IMR-90 (cell line): ENCODE measurements at regions not wholly inside any gene's neighbourhood (a gene's known extent, or its start where the extent isn't known, plus 50 kb on each side); places are given as distances from the start of the nearest gene placed in this dataset.

Experiments used
- ATAC-seq: fragments of 200-7000 bp; cut with Tn5 transposase; 2 replicates; pipeline ENCODE4 v1.9.1; 2020; ENCODE audit warnings: low read depth, mild to moderate bottlenecking, moderate library complexity
- BruUV-seq: library from RNA; stranded (reverse); fragments of 400-500 nt; replicated peaks from 2 replicates; lab custom pipeline; 2021; lab: Mats Ljungman, UMichigan
- CTCF ChIA-PET: fragments of 300-600 bp; formaldehyde crosslinking; extraction: SDS; loops from one replicate; lab custom pipeline; 2021; ENCODE audit warnings: antibody characterized with exemption; lab: Yijun Ruan, JAX
- POLR2A ChIA-PET: fragments of 300-600 bp; sonication (Branson Sonifier 250); formaldehyde crosslinking; loops from one replicate; lab custom pipeline; 2022; ENCODE audit warnings: antibody characterized with exemption; ENCODE audit not compliant: unreplicated experiment; lab: Charles Lee
- DNase-seq: peaks from one replicate; pipeline ENCODE4 v3.0.0; 2013
- H2AFZ ChIP-seq: replicated peaks from 2 replicates; pipeline ENCODE3; 2013; ENCODE audit warnings: low read length, mild to moderate bottlenecking; ENCODE audit not compliant: poor library complexity
- H2AK5ac ChIP-seq: 2 replicates; pipeline ENCODE4 v1.6.1; 2013; ENCODE audit warnings: low read depth, low read length, inconsistent platforms
- H2AK9ac ChIP-seq: replicated peaks from 2 replicates; pipeline ENCODE3; 2013; ENCODE audit warnings: mild to moderate bottlenecking, low read depth, low read length, moderate library complexity; ENCODE audit not compliant: poor library complexity
- H2BK120ac ChIP-seq: 2 replicates; pipeline ENCODE4 v1.6.1; 2013; ENCODE audit warnings: low read depth, low read length, inconsistent platforms
- H2BK15ac ChIP-seq: 3 replicates; pipeline ENCODE4 v1.6.1; 2013; ENCODE audit warnings: low read depth, low read length, inconsistent platforms
- H2BK20ac ChIP-seq: 2 replicates; pipeline ENCODE4 v1.6.1; 2013; ENCODE audit warnings: low read depth, mild to moderate bottlenecking, inconsistent platforms, low read length, moderate library complexity
- H2BK5ac ChIP-seq: 2 replicates; pipeline ENCODE4 v1.6.1; 2013; ENCODE audit warnings: mild to moderate bottlenecking, low read depth, low read length, inconsistent platforms; ENCODE audit not compliant: poor library complexity, severe bottlenecking
- H3K14ac ChIP-seq: replicated peaks from 2 replicates; pipeline ENCODE4 v1.6.1; 2013; ENCODE audit warnings: low read depth, low read length, inconsistent platforms
- H3K18ac ChIP-seq: 2 replicates; pipeline ENCODE4 v1.6.1; 2013; ENCODE audit warnings: low read depth, low read length, control low read depth
- H3K23ac ChIP-seq: 2 replicates; pipeline ENCODE4 v1.6.1; 2013; ENCODE audit warnings: low read depth, low read length, inconsistent platforms
- H3K27ac ChIP-seq: 2 replicates; pipeline ENCODE4 v1.5.1; 2013; ENCODE audit warnings: mild to moderate bottlenecking, control low read depth, low read length; ENCODE audit not compliant: insufficient read depth
- H3K27me3 ChIP-seq: 2 replicates; pipeline ENCODE4 v1.6.1; 2013; ENCODE audit warnings: low read length; ENCODE audit not compliant: control insufficient read depth, insufficient read depth
- H3K36me3 ChIP-seq: 2 replicates; pipeline ENCODE4 v1.6.1; 2013; ENCODE audit warnings: low read length, mixed read lengths; ENCODE audit not compliant: control insufficient read depth, insufficient read depth
- H3K4ac ChIP-seq: 2 replicates; pipeline ENCODE4 v1.6.1; 2013; ENCODE audit warnings: low read depth, low read length, inconsistent platforms
- H3K4me1 ChIP-seq: 2 replicates; pipeline ENCODE4 v1.6.1; 2013; ENCODE audit warnings: low read length, mixed read lengths; ENCODE audit not compliant: control insufficient read depth, insufficient read depth
- H3K4me2 ChIP-seq: 2 replicates; pipeline ENCODE4 v1.6.1; 2013; ENCODE audit warnings: low read depth, mild to moderate bottlenecking, control low read depth, low read length, moderate library complexity
- H3K4me3 ChIP-seq: 2 replicates; pipeline ENCODE4 v1.5.1; 2013; ENCODE audit warnings: low read depth, mild to moderate bottlenecking, control low read depth, low read length, moderate library complexity; ENCODE audit not compliant: insufficient read depth
- H3K56ac ChIP-seq: 2 replicates; pipeline ENCODE4 v1.6.1; 2013; ENCODE audit warnings: low read length, inconsistent platforms; ENCODE audit not compliant: insufficient read depth; ENCODE audit errors: extremely low read depth
- H3K79me1 ChIP-seq, 2 experiments: 2 replicates each; pipeline ENCODE4 v1.6.1; 2013; ENCODE audit warnings: low read length in 2 of 2, inconsistent platforms in 1 of 2, low read depth in 1 of 2
- H3K9ac ChIP-seq: 2 replicates; pipeline ENCODE4 v1.6.1; 2013; ENCODE audit warnings: low read depth, low read length, control low read depth
- H3K9me1 ChIP-seq: 2 replicates; pipeline ENCODE4 v1.6.1; 2013; ENCODE audit warnings: low read length, inconsistent platforms; ENCODE audit not compliant: insufficient read depth
- H3K9me3 ChIP-seq: 2 replicates; pipeline ENCODE4 v1.6.1; 2013; ENCODE audit warnings: low read length; ENCODE audit not compliant: control insufficient read depth, insufficient read depth
- H4K20me1 ChIP-seq: 2 replicates; pipeline ENCODE4 v1.6.1; 2013; ENCODE audit warnings: low read length, inconsistent platforms; ENCODE audit not compliant: insufficient read depth
- H4K5ac ChIP-seq: 2 replicates; pipeline ENCODE4 v1.6.1; 2013; ENCODE audit warnings: mild to moderate bottlenecking, low read depth, low read length, control low read depth
- H4K8ac ChIP-seq, 2 experiments: 2 replicates each; pipeline ENCODE4 v1.6.1; 2013; ENCODE audit warnings: low read depth in 2 of 2, low read length in 2 of 2, control low read depth in 1 of 2, inconsistent platforms in 1 of 2
- H4K91ac ChIP-seq: 2 replicates; pipeline ENCODE4 v1.6.1; 2013; ENCODE audit warnings: low read depth, low read length, inconsistent platforms; ENCODE audit not compliant: insufficient read depth
- NFE2L2 ChIP-seq: fragments of 150-350 bp; IDR thresholded peaks from 2 replicates; pipeline ENCODE4 v1.6.1; 2016; ENCODE audit warnings: low read depth, mild to moderate bottlenecking, low read length
- RFX5 ChIP-seq: IDR thresholded peaks from 2 replicates; pipeline ENCODE4 v1.8.0; 2012; ENCODE audit warnings: low read depth, mild to moderate bottlenecking, low read length, moderate library complexity
- SMC3 ChIP-seq: fragments of 150-350 bp; IDR thresholded peaks from 2 replicates; pipeline ENCODE4 v1.6.1; 2016; ENCODE audit warnings: low read depth, mild to moderate bottlenecking, antibody characterized with exemption, low read length, moderate library complexity
- WGBS, 2 experiments: methylation state at CpG; one replicate each; pipeline versions ENCODE4 v1.1.5 to v1.1.7; 2013; ENCODE audit warnings: missing lambda C conversion rate in 2 of 2; ENCODE audit not compliant: insufficient read length in 1 of 2; ENCODE audit errors: extremely low coverage in 2 of 2; 5-methylcytosine and 5-hydroxymethylcytosine counted together
- dilution Hi-C: fragments of 300-500 bp; cut with HindIII; formaldehyde crosslinking; loops from one replicate; pipeline ENCODE4 v1.14.3; 2018; ENCODE audit warnings: low sequenced_read_pairs; ENCODE audit not compliant: unreplicated experiment
- in situ Hi-C: fragments of 300-500 bp; cut with MboI; formaldehyde crosslinking; loops from 3 replicates; pipeline ENCODE4 v1.14.3; 2019; ENCODE audit warnings: low sequenced_read_pairs, inconsistent platforms, mixed read lengths
- intact Hi-C: fragments of 100-400 bp; cut with micrococcal nuclease; formaldehyde crosslinking; loops from 2 replicates; pipeline ENCODE4 v1.10.0; 2022

DNA sequence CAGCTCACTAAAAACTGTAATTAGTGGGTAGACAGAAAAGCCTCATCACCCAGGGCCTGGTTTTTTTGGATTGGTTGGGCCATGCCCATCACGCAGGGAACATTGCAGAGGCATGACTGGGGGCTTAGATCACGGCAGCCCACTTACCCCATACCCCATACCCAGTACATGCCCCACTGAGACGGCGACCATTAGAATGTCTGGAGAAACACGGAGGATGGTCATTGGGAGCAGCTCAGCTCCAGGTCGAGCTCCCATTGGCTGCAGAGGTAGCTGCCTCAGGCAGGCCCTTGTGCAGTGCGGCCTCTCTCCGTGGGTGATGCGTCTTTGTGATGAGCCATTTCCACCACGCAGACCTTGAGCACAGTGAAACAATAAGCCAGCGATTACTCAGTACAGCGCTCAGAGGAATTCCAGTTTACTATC lies 204.0 kb downstream of the GADD45G start:
- Histone ChIP-seq H2AK9ac (no peak overlapping the region), H4K5ac (no peak overlapping the region), H2BK5ac (no peak overlapping the region), H2BK120ac (no peak overlapping the region), H3K23ac (no peak overlapping the region), H3K4me1 (no peaks in the 10 kb centered on the region), H3K4me2 (no peak overlapping the region), H4K8ac (no peak overlapping the region), H3K14ac (no peak overlapping the region), H3K79me1 (no peaks in the 10 kb centered on the region), H3K27ac (no peak overlapping the region), H3K9ac (no peak overlapping the region), H3K4ac (no peak overlapping the region), H3K4me3 (no peak overlapping the region), H4K20me1 (no peaks in the 10 kb centered on the region), H2BK15ac (no peak overlapping the region), H2BK20ac (no peak overlapping the region), H3K18ac (no peak overlapping the region), H3K56ac (no peak overlapping the region), H3K36me3 (no peaks in the 10 kb centered on the region), H2AK5ac (no peak overlapping the region), H2AFZ (no peak overlapping the region), H3K9me1 (no peaks in the 10 kb centered on the region), H4K91ac (no peak overlapping the region), H3K27me3 (no peaks in the 10 kb centered on the region), H3K9me3 (no peaks in the 10 kb centered on the region)
- POLR2A ChIA-PET, result no interaction called here
- no peak for TF ChIP-seq NFE2L2
- no peak for TF ChIP-seq SMC3
- TF ChIP-seq RFX5, result no peak
- CTCF ChIA-PET, result no interaction called here
- dilution Hi-C loops (no loop called here), in situ Hi-C loops (no loop called here), intact Hi-C loops (no loop called here)
- BruUV-seq, result no TSS peak
- WGBS, 2 experiments, result 83% methylated on average over 2 of the region's 12 CpGs; no CpG with 5 or more reads in 1 of the 2 experiments
- DNase-seq (no peak), ATAC-seq (no peak)
